ENCODE measurements at regions not wholly inside any gene's neighbourhood (a gene's known extent, or its start where the extent isn't known, plus 50 kb on each side); places are given as distances from the start of the nearest gene placed in this dataset.

DNA sequence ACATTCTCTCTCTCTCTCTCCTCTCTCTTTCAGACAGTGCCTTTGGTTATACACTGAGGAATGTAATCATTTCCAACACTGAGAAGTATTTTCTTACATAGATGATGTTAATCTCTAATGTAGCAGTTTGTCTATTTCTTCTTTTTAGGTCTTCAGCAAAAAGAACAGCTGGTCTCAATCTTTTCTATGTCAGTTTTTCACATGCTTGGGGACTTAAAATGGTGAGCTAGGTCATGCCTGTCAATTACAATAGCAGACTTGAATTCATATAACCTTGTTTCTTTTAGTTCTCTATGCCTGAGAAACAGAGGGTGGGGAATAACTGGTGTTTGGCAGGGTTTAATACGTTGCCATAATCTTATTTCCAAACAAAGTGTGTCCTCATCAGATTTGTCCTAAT is 786.2 kb downstream of the SQOR start:
- H2AK5ac ChIP-seq (ENCODE audit: low read depth, low read length), result no peak overlapping the region
- no peak overlapping the region for H3K4me2 ChIP-seq (ENCODE audit: insufficient read depth in 1 of 2, low read depth in 2 of 2, low read length in 2 of 2)
- H2AFZ ChIP-seq (ENCODE audit: low read length), result no peak overlapping the region
- H3K23ac ChIP-seq (ENCODE audit: insufficient read length), result no peak overlapping the region
- H4K20me1 ChIP-seq (replicated peaks in 1 of 2; ENCODE audit: control insufficient read depth in 1 of 2, insufficient read depth in 2 of 2, low read length in 2 of 2), result no peaks in the 10 kb centered on the region
- H2BK120ac ChIP-seq (replicated peaks; ENCODE audit: low read depth, low read length), result no peak overlapping the region
- H3K4me1 ChIP-seq (replicated peaks in 1 of 4; ENCODE audit: control insufficient read depth in 3 of 4, insufficient read depth in 4 of 4, low read length in 3 of 4), result no peaks in the 10 kb centered on the region; a peak in 1 of 7 replicates
- no peak overlapping the region for H3K18ac ChIP-seq (ENCODE audit: extremely low read depth, low read length)
- no peak overlapping the region for H4K8ac ChIP-seq (ENCODE audit: extremely low read depth, insufficient read depth, low read length)
- no peak overlapping the region for H2BK15ac ChIP-seq (ENCODE audit: low read length)
- DNase-seq (ENCODE audit: low read depth in 1 of 2, low spot score in 2 of 2) (no peak), FAIRE-seq (no peak)
- TF ChIP-seq CHD1 (IDR thresholded peaks at IDR 0.05; ENCODE audit: low read depth, low read length) (no peak), POLR2A (IDR thresholded peaks at IDR 0.05; ENCODE audit: control extremely low read depth in 1 of 2, low read depth in 2 of 2, low read length in 2 of 2) (no peak), EZH2 (IDR thresholded peaks at IDR 0.05; ENCODE audit: low read depth, low read length, severe bottlenecking) (no peak), HDAC6 (IDR thresholded peaks at IDR 0.05; ENCODE audit: low read depth, low read length) (no peak), BRCA1 (IDR thresholded peaks at IDR 0.05; ENCODE audit: low read depth, low read length) (no peak)
- H3K27ac ChIP-seq (ENCODE audit: low read depth, low read length), result no peak overlapping the region
- H3K9me3 ChIP-seq (ENCODE audit: insufficient read depth in 2 of 2, low read depth in 1 of 2, low read length in 1 of 2), result peaks cover 13 to 14% of the 10 kb centered on the region in 2 experiments; a peak in 3 of 4 replicates
- no peak overlapping the region for H3K9ac ChIP-seq (replicated peaks in 1 of 4; ENCODE audit: extremely low read depth in 1 of 4, low read depth in 3 of 4, low read length in 3 of 4)
- no peak overlapping the region for H4K91ac ChIP-seq (replicated peaks; ENCODE audit: insufficient read length, low read length)
- no peaks in the 10 kb centered on the region; a peak in 1 of 8 replicates for H3K36me3 ChIP-seq (ENCODE audit: control insufficient read depth in 2 of 4, insufficient read depth in 4 of 4, low read length in 3 of 4)
- H3K56ac ChIP-seq (replicated peaks; ENCODE audit: insufficient read length, low read depth, low read length), result no peak overlapping the region
- ChIA-PET CTCF (ENCODE audit: partially characterized antibody) (no interaction called here), POLR2A (ENCODE audit: partially characterized antibody) (no interaction called here)
- H3K4ac ChIP-seq (replicated peaks; ENCODE audit: insufficient read length, low read depth, low read length), result no peak overlapping the region
- no peak overlapping the region for H3K4me3 ChIP-seq (ENCODE audit: extremely low read depth in 1 of 4, insufficient read depth in 2 of 4, low read depth in 3 of 4, low read length in 4 of 4)
- no peak overlapping the region for H2BK12ac ChIP-seq (ENCODE audit: low read depth, low read length)
- H3K23me2 ChIP-seq (ENCODE audit: low read depth, low read length), result no peaks in the 10 kb centered on the region
- no peak overlapping the region for H2BK20ac ChIP-seq (ENCODE audit: low read length)
- H3K14ac ChIP-seq (ENCODE audit: insufficient read length), result no peak overlapping the region
- no peaks in the 10 kb centered on the region for H3K79me2 ChIP-seq (ENCODE audit: control insufficient read depth in 1 of 2, insufficient read depth in 2 of 2, low read length in 2 of 2)
- no peak overlapping the region for H4K5ac ChIP-seq (ENCODE audit: insufficient read length, low read depth, low read length)
- H3K79me1 ChIP-seq (ENCODE audit: low read depth, low read length), result no peaks in the 10 kb centered on the region
- 78% methylated on average over 1 of the region's 1 CpG; no CpG with 5 or more reads in 1 of the 2 experiments for WGBS, 2 experiments (ENCODE audit: extremely low coverage in 1 of 2, insufficient coverage in 1 of 2, insufficient read length in 1 of 2, insufficient replicate concordance in 2 of 2, low coverage in 1 of 2, low lambda C conversion rate in 2 of 2, missing lambda C conversion rate in 1 of 2)
- H2BK5ac ChIP-seq (ENCODE audit: low read depth, low read length), result no peak overlapping the region
- H3K27me3 ChIP-seq (replicated peaks in 1 of 4; ENCODE audit: control insufficient read depth in 3 of 4, extremely low read depth in 1 of 4, insufficient read depth in 3 of 4, low read length in 3 of 4), result peaks cover 0 to 1% (median 0%) of the 10 kb centered on the region in 4 experiments; a peak in 1 of 7 replicates

All from H1 (cell line).